ENCODE measurements at regions not wholly inside any gene's neighbourhood (a gene's known extent, or its start where the extent isn't known, plus 50 kb on each side); places are given as distances from the start of the nearest gene placed in this dataset.
A peak's percentile ranks its signal among the peaks of the same experiment; 100 is the strongest.

DNA sequence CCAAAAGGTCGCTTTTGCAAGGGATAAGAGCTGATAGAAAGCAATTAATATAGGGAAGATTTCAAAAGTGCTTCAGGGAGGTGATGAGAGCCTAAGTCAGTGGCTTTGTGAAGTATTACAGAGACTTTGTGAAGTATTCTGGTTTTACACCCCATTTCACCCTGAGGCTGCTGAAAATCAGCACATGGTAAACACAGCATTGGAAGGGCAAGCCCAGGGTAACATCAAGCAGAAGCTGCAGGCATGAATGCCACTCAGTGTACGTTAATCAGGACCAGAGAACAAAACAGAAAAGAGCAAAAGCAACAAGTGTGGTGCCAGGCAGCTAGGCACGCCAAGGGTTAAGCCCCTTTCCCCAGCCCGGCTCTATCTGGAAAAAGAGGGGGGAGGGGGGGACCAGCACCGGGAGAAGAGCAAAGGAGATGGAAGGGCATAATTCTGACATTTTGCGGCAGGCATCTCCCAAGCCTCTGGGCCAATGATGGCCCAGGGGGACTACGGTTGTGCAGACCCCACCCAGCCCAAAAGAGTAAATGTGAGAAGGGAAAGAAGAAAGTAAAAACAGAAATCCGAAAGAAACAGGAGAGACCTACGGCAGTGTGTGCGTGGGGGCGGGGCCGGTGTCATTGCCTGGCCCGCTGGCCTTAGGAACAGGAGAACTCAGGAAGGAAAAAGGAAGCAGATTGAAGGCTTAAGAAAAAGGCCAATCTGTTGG, 58.9 kb downstream of the DHRS2 start:
- Histone ChIP-seq H3K4me3 (no peak overlapping the region), H3K4me1 (ENCODE audit: low read depth) (no peaks in the 10 kb centered on the region), H3K36me3 (ENCODE audit: low read depth) (no peaks in the 10 kb centered on the region), H3K9me3 (no peaks in the 10 kb centered on the region)
- intact Hi-C loops (cut with DNase I, micrococcal nuclease), result no loop called here
- DNase-seq (peak in 1 of 3 donors; percentile 12), ATAC-seq (peak; percentile 42)
- TF ChIP-seq CTCF (IDR thresholded peaks at IDR 0.05), result no peak

DNA sequence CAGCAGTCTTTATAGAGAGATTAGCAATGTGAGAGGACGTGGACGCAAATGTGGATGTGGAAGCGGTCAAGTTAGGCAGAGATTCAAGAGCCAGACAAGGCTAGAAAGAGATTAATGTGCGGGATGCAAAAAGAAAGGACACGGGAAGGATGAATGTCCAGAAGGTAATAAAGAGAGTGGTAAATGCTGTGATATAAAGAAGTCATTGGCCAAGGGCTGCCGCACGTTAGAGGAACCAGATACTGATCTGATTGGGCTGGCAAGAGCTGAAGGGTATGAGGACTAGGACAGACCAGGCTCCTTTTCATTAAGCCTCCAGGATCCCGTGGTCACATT, 59.5 kb downstream of the DHRS2 start:
- ATAC-seq (no peak), DNase-seq (no peak)
- no peaks in the 10 kb centered on the region for H3K9me3 ChIP-seq
- no peak overlapping the region for H3K4me3 ChIP-seq
- H3K36me3 ChIP-seq (ENCODE audit: low read depth), result no peaks in the 10 kb centered on the region
- intact Hi-C loops (cut with DNase I, micrococcal nuclease), result no loop called here
- TF ChIP-seq CTCF (IDR thresholded peaks at IDR 0.05), result no peak
- H3K4me1 ChIP-seq (ENCODE audit: low read depth), result no peaks in the 10 kb centered on the region

DNA sequence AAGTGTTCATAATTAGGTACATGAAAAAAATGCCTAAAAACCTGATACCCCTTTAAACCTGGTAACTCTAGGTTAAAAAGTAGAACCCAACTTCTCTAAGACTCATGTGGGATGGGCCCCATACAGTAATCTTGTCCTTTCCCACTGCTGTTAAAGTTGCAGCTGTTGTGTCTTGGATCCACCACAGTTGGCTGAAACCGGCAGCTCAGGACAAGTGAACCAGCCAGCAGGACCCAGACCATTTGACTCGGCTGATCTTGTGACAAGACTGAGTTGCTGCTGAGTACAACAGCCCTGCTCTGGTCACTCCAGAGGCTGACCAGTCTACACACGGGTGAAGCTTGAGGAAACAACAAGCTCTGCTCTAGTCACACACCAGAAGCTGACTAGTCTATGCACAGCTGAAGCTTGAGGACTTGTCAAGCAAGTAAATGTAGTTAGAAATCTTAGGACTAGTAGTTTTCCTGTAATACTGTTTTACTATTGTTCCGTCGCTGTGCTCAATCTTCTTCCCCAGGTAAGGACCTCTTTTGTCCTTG, 60.6 kb downstream of the DHRS2 start:
- Histone ChIP-seq H3K4me3 (no peak overlapping the region), H3K36me3 (ENCODE audit: low read depth) (no peaks in the 10 kb centered on the region), H3K9me3 (no peaks in the 10 kb centered on the region), H3K4me1 (ENCODE audit: low read depth) (no peaks in the 10 kb centered on the region)
- no peak for TF ChIP-seq CTCF (IDR thresholded peaks at IDR 0.05)
- ATAC-seq (no peak), DNase-seq (no peak)
- intact Hi-C loops (cut with DNase I, micrococcal nuclease), result no loop called here

DNA sequence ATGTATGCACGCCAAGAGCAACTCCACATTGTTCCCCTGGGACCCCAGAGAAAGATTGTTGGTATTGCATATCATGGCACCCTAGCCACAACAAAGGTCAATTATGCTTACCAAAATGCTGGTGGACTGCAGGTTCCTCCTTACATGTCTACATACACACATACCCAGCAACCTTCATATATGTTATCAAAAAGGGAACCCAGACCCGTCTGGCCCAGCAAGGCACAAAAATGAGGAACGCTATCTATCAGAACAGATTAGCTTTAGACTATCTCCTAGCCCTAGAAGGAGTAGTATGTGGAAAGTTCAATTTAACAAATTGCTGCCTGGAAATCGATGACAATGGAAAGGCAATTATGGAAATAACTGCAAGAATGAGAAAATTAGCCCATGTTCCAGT, 61.5 kb downstream of the DHRS2 start:
- H3K4me3 ChIP-seq, result no peak overlapping the region
- ATAC-seq, result no peak
- no peaks in the 10 kb centered on the region for H3K36me3 ChIP-seq (ENCODE audit: low read depth)
- H3K9me3 ChIP-seq, result no peaks in the 10 kb centered on the region
- no peak for TF ChIP-seq CTCF (IDR thresholded peaks at IDR 0.05)
- no peaks in the 10 kb centered on the region for H3K4me1 ChIP-seq (ENCODE audit: low read depth)
- intact Hi-C loops (cut with DNase I, micrococcal nuclease), result no loop called here
- no peak for DNase-seq

DNA sequence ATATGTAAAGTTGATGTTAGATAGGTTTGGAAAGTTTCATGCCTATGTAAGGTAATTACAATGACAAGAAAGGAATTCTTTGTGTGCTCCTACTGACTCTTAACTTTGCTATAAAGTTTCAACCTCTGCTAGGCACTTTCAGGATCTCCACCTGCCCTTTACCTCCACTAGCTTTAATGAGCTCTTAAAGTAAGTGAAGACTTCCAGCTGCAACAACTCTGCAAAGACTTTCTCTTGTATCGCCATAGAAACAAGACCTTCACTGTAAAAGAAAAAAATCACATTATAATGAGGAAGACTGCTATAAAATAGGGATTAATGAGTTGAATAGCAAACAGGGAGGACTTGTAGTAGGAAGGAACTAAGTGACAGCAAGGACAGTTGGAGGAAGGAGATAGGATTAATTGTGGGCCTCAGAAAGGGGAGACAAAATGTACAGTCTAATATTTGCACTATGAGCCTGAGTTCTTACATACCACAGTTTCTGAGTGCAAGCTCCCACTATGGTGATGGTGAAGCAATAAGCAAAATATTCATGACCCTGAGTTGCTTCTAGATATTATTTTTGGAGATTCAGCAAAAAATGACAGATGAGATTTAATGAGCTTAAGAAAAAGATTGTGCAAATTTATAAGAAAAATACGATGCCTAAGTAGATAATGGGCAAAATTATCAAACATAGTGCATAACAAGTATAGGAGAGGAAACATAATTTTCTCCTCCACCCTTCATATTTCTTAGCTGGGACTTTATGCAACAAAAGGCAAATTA, 66.7 kb downstream of the DHRS2 start:
- Histone ChIP-seq H3K9me3 (peaks cover 26% of the 10 kb centered on the region), H3K4me1 (ENCODE audit: low read depth) (no peaks in the 10 kb centered on the region), H3K4me3 (no peak overlapping the region), H3K36me3 (ENCODE audit: low read depth) (no peaks in the 10 kb centered on the region)
- TF ChIP-seq CTCF (IDR thresholded peaks at IDR 0.05), result no peak
- DNase-seq, result no peak
- ATAC-seq, result no peak
- intact Hi-C loops (cut with DNase I, micrococcal nuclease), result no loop called here
